H9 (cell line): ENCODE measurements at regions not wholly inside any gene's neighbourhood (a gene's known extent, or its start where the extent isn't known, plus 50 kb on each side); places are given as distances from the start of the nearest gene placed in this dataset.

Experiments
- DNase-seq: peaks from one replicate; pipeline ENCODE4 v3.0.0-alpha.2; 2017
- H2AFZ ChIP-seq: one replicate; pipeline ENCODE4 v1.6.1; 2013; ENCODE audit warnings: mild to moderate bottlenecking, low read length, control low read depth, moderate library complexity
- H2AK5ac ChIP-seq: 2 replicates; pipeline ENCODE4 v1.6.1; 2013; ENCODE audit warnings: low read length, control low read depth, mixed read lengths; ENCODE audit not compliant: insufficient read length
- H2BK120ac ChIP-seq: one replicate; pipeline ENCODE4 v1.6.1; 2013; ENCODE audit warnings: low read depth, mild to moderate bottlenecking, low read length, control low read depth, inconsistent platforms; ENCODE audit not compliant: poor library complexity, severe bottlenecking
- H2BK12ac ChIP-seq: 2 replicates; pipeline ENCODE4 v1.6.1; 2013; ENCODE audit warnings: low read length, control low read depth, mixed read lengths, low read depth; ENCODE audit not compliant: insufficient read length
- H2BK15ac ChIP-seq: 2 replicates; pipeline ENCODE4 v1.6.1; 2013; ENCODE audit warnings: low read depth, low read length, control low read depth
- H2BK20ac ChIP-seq: one replicate; pipeline ENCODE4 v1.6.1; 2013; ENCODE audit warnings: low read depth, mild to moderate bottlenecking, low read length, control low read depth, inconsistent platforms; ENCODE audit not compliant: poor library complexity, severe bottlenecking
- H2BK5ac ChIP-seq: 2 replicates; pipeline ENCODE4 v1.6.1; 2013; ENCODE audit warnings: low read length, control low read depth, mixed read lengths; ENCODE audit not compliant: insufficient read length
- H3K14ac ChIP-seq: 2 replicates; pipeline ENCODE4 v1.6.1; 2013; ENCODE audit warnings: low read length, control low read depth; ENCODE audit not compliant: insufficient read depth
- H3K18ac ChIP-seq: 2 replicates; pipeline ENCODE4 v1.6.1; 2013; ENCODE audit warnings: low read depth, mild to moderate bottlenecking, mixed read lengths, low read length, control low read depth; ENCODE audit not compliant: insufficient read length
- H3K23ac ChIP-seq: 2 replicates; pipeline ENCODE4 v1.6.1; 2013; ENCODE audit warnings: low read length, control low read depth, mixed read lengths, low read depth; ENCODE audit not compliant: insufficient read length
- H3K23me2 ChIP-seq: 2 replicates; pipeline ENCODE4 v1.6.1; 2013; ENCODE audit warnings: low read depth, mild to moderate bottlenecking, mixed read lengths, low read length, control low read depth; ENCODE audit not compliant: insufficient read length, poor library complexity, severe bottlenecking
- H3K27ac ChIP-seq: 2 replicates; pipeline ENCODE4 v1.5.1; 2013; ENCODE audit warnings: low read length, control low read depth, mixed read lengths, low read depth; ENCODE audit not compliant: insufficient read length
- H3K27me3 ChIP-seq: 2 replicates; pipeline ENCODE4 v1.6.1; 2013; ENCODE audit warnings: low read length, control low read depth, inconsistent platforms; ENCODE audit not compliant: insufficient read depth
- H3K4ac ChIP-seq: 2 replicates; pipeline ENCODE4 v1.6.1; 2013; ENCODE audit warnings: low read depth, mild to moderate bottlenecking, control low read depth, inconsistent platforms, low read length, moderate library complexity
- H3K4me1 ChIP-seq: 2 replicates; pipeline ENCODE4 v1.6.1; 2013; ENCODE audit warnings: low read length, control low read depth, inconsistent platforms; ENCODE audit not compliant: insufficient read depth
- H3K4me2 ChIP-seq: 2 replicates; pipeline ENCODE4 v1.6.1; 2013; ENCODE audit warnings: low read length, control low read depth, mixed read lengths; ENCODE audit not compliant: insufficient read length, insufficient read depth
- H3K56ac ChIP-seq: 2 replicates; pipeline ENCODE4 v1.6.1; 2013; ENCODE audit warnings: low read depth, mild to moderate bottlenecking, mixed read lengths, low read length, control low read depth; ENCODE audit not compliant: insufficient read length
- H3K79me1 ChIP-seq: 2 replicates; pipeline ENCODE4 v1.6.1; 2013; ENCODE audit warnings: low read depth, mild to moderate bottlenecking, moderate library complexity, low read length, control low read depth, inconsistent platforms; ENCODE audit not compliant: insufficient read depth, poor library complexity, severe bottlenecking
- H3K79me2 ChIP-seq: 2 replicates; pipeline ENCODE4 v1.6.1; 2013; ENCODE audit warnings: low read length, control low read depth, inconsistent platforms; ENCODE audit not compliant: insufficient read depth
- H3K9ac ChIP-seq: 2 replicates; pipeline ENCODE4 v1.6.1; 2013; ENCODE audit warnings: low read length, control low read depth, mixed read lengths; ENCODE audit not compliant: insufficient read length; ENCODE audit errors: extremely low read depth
- H3K9me3 ChIP-seq: one replicate; pipeline ENCODE4 v1.6.1; 2013; ENCODE audit warnings: low read depth, low read length, inconsistent platforms; ENCODE audit not compliant: control insufficient read depth
- H3T11ph ChIP-seq: one replicate; pipeline ENCODE4 v1.6.1; 2013; ENCODE audit warnings: mild to moderate bottlenecking, low read length, control low read depth, inconsistent platforms
- H4K20me1 ChIP-seq: one replicate; pipeline ENCODE4 v1.6.1; 2013; ENCODE audit not compliant: control insufficient read depth, insufficient read length, insufficient read depth
- H4K5ac ChIP-seq: 2 replicates; pipeline ENCODE4 v1.6.1; 2013; ENCODE audit warnings: low read depth, mild to moderate bottlenecking, mixed read lengths, low read length, control low read depth; ENCODE audit not compliant: insufficient read length
- H4K8ac ChIP-seq: replicated peaks from 2 replicates; pipeline ENCODE4 v1.6.1; 2013; ENCODE audit warnings: low read length, control low read depth, mixed read lengths, low read depth; ENCODE audit not compliant: insufficient read length
- H4K91ac ChIP-seq: 2 replicates; pipeline ENCODE4 v1.6.1; 2013; ENCODE audit warnings: low read depth, mild to moderate bottlenecking, moderate library complexity, mixed read lengths, low read length, control low read depth; ENCODE audit not compliant: insufficient read length
- H3K27ac Mint-ChIP-seq, 3 experiments: 2 replicates in 2 of 3; 3 replicates in 1 of 3; pipeline ENCODE4 v1.8.0; 2020 to 2021; ENCODE audit warnings: mixed read lengths in 3 of 3, mild to moderate bottlenecking in 1 of 3, moderate library complexity in 1 of 3
- H3K27me3 Mint-ChIP-seq: 2 replicates; pipeline ENCODE4 v1.8.0; 2021; ENCODE audit warnings: low read depth, mild to moderate bottlenecking, moderate library complexity, mixed read lengths
- H3K36me3 Mint-ChIP-seq, 3 experiments: 2 replicates in 2 of 3; 3 replicates in 1 of 3; pipeline ENCODE4 v1.8.0; 2020 to 2021; ENCODE audit warnings: low read depth in 3 of 3, mixed read lengths in 3 of 3; ENCODE audit not compliant: insufficient read depth in 1 of 3
- H3K4me1 Mint-ChIP-seq, 2 experiments: 2 replicates each; pipeline ENCODE4 v1.8.0; 2020; ENCODE audit warnings: mixed read lengths in 2 of 2
- H3K4me3 Mint-ChIP-seq, 2 experiments: 2 replicates in 1 of 2; 3 replicates in 1 of 2; pipeline ENCODE4 v1.8.0; 2020 to 2021; ENCODE audit warnings: mild to moderate bottlenecking in 2 of 2, mixed read lengths in 2 of 2, moderate library complexity in 1 of 2
- H3K9me3 Mint-ChIP-seq, 2 experiments: 2 replicates in 1 of 2; 3 replicates in 1 of 2; pipeline ENCODE4 v1.8.0; 2020; ENCODE audit warnings: mild to moderate bottlenecking in 2 of 2, mixed read lengths in 2 of 2, moderate library complexity in 1 of 2
- CTCF ChIP-seq: fragments of 200-600 bp; sonication (generic); conservative IDR thresholded peaks from 3 replicates; pipeline ENCODE4 v1.8.0; 2021; ENCODE audit warnings: antibody characterized with exemption, mild to moderate bottlenecking
- WGBS: extraction: QIAGEN DNeasy Blood & Tissue Kit; methylation state at CpG from one replicate; pipeline ENCODE4 v1.1.7; 2013; ENCODE audit warnings: missing lambda C conversion rate, low lambda C conversion rate, mixed read lengths; ENCODE audit not compliant: insufficient read length; ENCODE audit errors: extremely low coverage; 5-methylcytosine and 5-hydroxymethylcytosine counted together

GRCh38 chr2:12320027-12320734 is 396.6 kb upstream of the TRIB2 start:
- Histone ChIP-seq H4K20me1 (no peaks in the 10 kb centered on the region), H3K27ac (no peak overlapping the region), H2BK5ac (no peak overlapping the region), H3K4me2 (no peak overlapping the region), H4K8ac (no peak overlapping the region), H3K56ac (no peak overlapping the region), H2BK20ac (no peak overlapping the region), H2BK12ac (no peak overlapping the region), H3K18ac (no peak overlapping the region), H2AK5ac (no peak overlapping the region), H3K79me1 (no peaks in the 10 kb centered on the region), H3K4me1 (no peaks in the 10 kb centered on the region), H2BK120ac (no peak overlapping the region), H3K27me3 (no peaks in the 10 kb centered on the region), H3K9me3 (no peaks in the 10 kb centered on the region), H3K23ac (no peak overlapping the region), H2BK15ac (no peak overlapping the region), H4K5ac (no peak overlapping the region), H3T11ph (no peak overlapping the region), H4K91ac (no peak overlapping the region), H3K4ac (no peak overlapping the region), H2AFZ (no peak overlapping the region), H3K23me2 (no peaks in the 10 kb centered on the region), H3K79me2 (no peaks in the 10 kb centered on the region), H3K9ac (no peak overlapping the region), H3K14ac (no peak overlapping the region)
- H3K4me3 Mint-ChIP-seq = no peak overlapping the region
- no peaks in the 10 kb centered on the region for H3K36me3 Mint-ChIP-seq
- H3K9me3 Mint-ChIP-seq = no peaks in the 10 kb centered on the region
- peaks cover 5 to 20% of the 10 kb centered on the region in 2 experiments for H3K4me1 Mint-ChIP-seq
- H3K27me3 Mint-ChIP-seq = peaks cover 2% of the 10 kb centered on the region
- H3K27ac Mint-ChIP-seq = no peak overlapping the region
- TF ChIP-seq CTCF = no peak
- no peak for DNase-seq
- whole genome bisulfite sequencing = no CpG with 5 or more reads among the region's 7 CpGs
